ENCODE measurements at regions not wholly inside any gene's neighbourhood (a gene's known extent, or its start where the extent isn't known, plus 50 kb on each side); places are given as distances from the start of the nearest gene placed in this dataset.
"Not testable (repeated sequence)": the region's sequence is repeated elsewhere in the genome, so short reads cannot be mapped to it uniquely, and the experiment has no call there.

GRCh38 chr12:127770118-127770517 is 496.9 kb upstream of the TMEM132C start:
- no peak for DNase-seq

- no peak for DNase-seq
Observed at GRCh38 chr12:127771546-127771945, 495.4 kb upstream of the TMEM132C start.

- DNase-seq, result no peak
Observed at GRCh38 chr12:127773520-127773919, 493.4 kb upstream of the TMEM132C start.

GRCh38 chr12:127774828-127775227 is 492.1 kb upstream of the TMEM132C start:
- no peak for DNase-seq

GRCh38 chr12:127779301-127780045 is 487.5 kb upstream of the TMEM132C start:
- no peak for DNase-seq

- DNase-seq, result no peak
Observed at GRCh38 chr12:127780881-127781280, 486.1 kb upstream of the TMEM132C start.

- no peak for DNase-seq
Observed at GRCh38 chr12:127781336-127781735, 485.6 kb upstream of the TMEM132C start.

GRCh38 chr12:127785540-127785939 is 481.4 kb upstream of the TMEM132C start:
- DNase-seq, result no peak

- DNase-seq, result no peak
Observed at GRCh38 chr12:127785986-127786590, 480.9 kb upstream of the TMEM132C start.

- DNase-seq, result no peak
Observed at GRCh38 chr12:127787544-127787943, 479.4 kb upstream of the TMEM132C start.

- no peak for DNase-seq
Observed at GRCh38 chr12:127790376-127790775, 476.6 kb upstream of the TMEM132C start.

GRCh38 chr12:127791217-127791616 is 475.8 kb upstream of the TMEM132C start:
- no peak for DNase-seq

GRCh38 chr12:127797918-127798317 is 469.1 kb upstream of the TMEM132C start:
- no peak for DNase-seq

- DNase-seq, result no peak
Observed at GRCh38 chr12:127802271-127802670, 464.7 kb upstream of the TMEM132C start.

GRCh38 chr12:127803545-127803944 is 463.4 kb upstream of the TMEM132C start:
- DNase-seq, result no peak

- no peak for DNase-seq
Observed at GRCh38 chr12:127809275-127809674, 457.7 kb upstream of the TMEM132C start.

- no peak for DNase-seq
Observed at GRCh38 chr12:127810041-127810440, 456.9 kb upstream of the TMEM132C start.

- DNase-seq, result not testable (repeated sequence)
Observed at GRCh38 chr12:127810459-127810858, 456.5 kb upstream of the TMEM132C start.

- peak; percentile 33 for DNase-seq
Observed at GRCh38 chr12:127811988-127812387, 455.0 kb upstream of the TMEM132C start.

GRCh38 chr12:127813147-127813546 is 453.8 kb upstream of the TMEM132C start:
- DNase-seq, result no peak

- DNase-seq, result no peak
Observed at GRCh38 chr12:127819056-127819455, 447.9 kb upstream of the TMEM132C start.

GRCh38 chr12:127820271-127820670 is 446.7 kb upstream of the TMEM132C start:
- no peak for DNase-seq

GRCh38 chr12:127820846-127821245 is 446.1 kb upstream of the TMEM132C start:
- DNase-seq, result no peak

- no peak for DNase-seq
Observed at GRCh38 chr12:127822809-127823411, 444.1 kb upstream of the TMEM132C start.

Data from left kidney (tissue), 1 donor.